HEK293 (cell line): ENCODE measurements at regions not wholly inside any gene's neighbourhood (a gene's known extent, or its start where the extent isn't known, plus 50 kb on each side); places are given as distances from the start of the nearest gene placed in this dataset.

Experiments used
- CTCF ChIA-PET: fragments of 350-600 bp; formaldehyde crosslinking; extraction: SDS; loops from one replicate; lab custom pipeline; 2021; ENCODE audit warnings: antibody characterized with exemption; lab: Yijun Ruan, JAX
- POLR2A ChIA-PET: fragments of 300-600 bp; formaldehyde crosslinking; extraction: SDS; loops from one replicate; lab custom pipeline; 2020; ENCODE audit warnings: antibody characterized with exemption, inconsistent platforms; lab: Yijun Ruan, JAX
- H3K27ac ChIP-seq: fragments of 200-500 bp; sonication (Bioruptor generic); 2 replicates; pipeline ENCODE4 v1.5.1; 2014; ENCODE audit warnings: low read depth, low read length, control low read depth, inconsistent platforms; ENCODE audit errors: extremely low read depth
- H3K36me3 ChIP-seq, 2 experiments: fragments of 200-500 bp in 1 of 2; sonication (Bioruptor generic) in 1 of 2; 1 replicate in 1 of 2; 2 replicates in 1 of 2; pipeline ENCODE4 v1.5.1; 2014 to 2017; ENCODE audit warnings: inconsistent platforms in 2 of 2, low read length in 2 of 2; ENCODE audit not compliant: control insufficient read depth in 2 of 2, insufficient read depth in 1 of 2
- H3K4me1 ChIP-seq: fragments of 200-500 bp; sonication (Bioruptor generic); 2 replicates; pipeline ENCODE4 v1.5.1; 2014; ENCODE audit warnings: mild to moderate bottlenecking, low read length, inconsistent platforms; ENCODE audit not compliant: control insufficient read depth, insufficient read depth
- H3K4me3 ChIP-seq: 2 replicates; pipeline ENCODE4 v1.5.1; 2011; ENCODE audit warnings: low read depth, mild to moderate bottlenecking, control low read depth, low read length, moderate library complexity
- H3K9me3 ChIP-seq: fragments of 200-500 bp; sonication (Bioruptor generic); 2 replicates; pipeline ENCODE4 v1.5.1; 2014; ENCODE audit warnings: low read depth, low read length, inconsistent platforms; ENCODE audit not compliant: control insufficient read depth, insufficient read depth
- GLI2 ChIP-seq: fragments of 450-650 bp; formaldehyde crosslinking; IDR thresholded peaks from 2 replicates; pipeline ENCODE4; 2017; ENCODE audit warnings: missing biosample characterization, missing genetic modification characterization, low read depth, borderline replicate concordance
- GLIS1 ChIP-seq: fragments of 450-650 bp; formaldehyde crosslinking; IDR thresholded peaks from 2 replicates; pipeline ENCODE4 v1.5.1; 2016; ENCODE audit warnings: missing biosample characterization, missing genetic modification characterization
- KLF1 ChIP-seq: fragments of 450-650 bp; formaldehyde crosslinking; IDR thresholded peaks from 2 replicates; pipeline ENCODE4 v1.5.1; 2016; ENCODE audit warnings: missing biosample characterization, missing genetic modification characterization
- KLF8 ChIP-seq: fragments of 450-650 bp; formaldehyde crosslinking; IDR thresholded peaks from 2 replicates; pipeline ENCODE4 v1.5.1; 2016; ENCODE audit warnings: missing biosample characterization, missing genetic modification characterization
- KLF9 ChIP-seq: fragments of 450-650 bp; formaldehyde crosslinking; IDR thresholded peaks from 2 replicates; pipeline ENCODE4 v1.5.1; 2016; ENCODE audit warnings: missing biosample characterization, missing genetic modification characterization, low read depth
- MZF1 ChIP-seq: fragments of 450-650 bp; formaldehyde crosslinking; IDR thresholded peaks from 2 replicates; pipeline ENCODE4 v1.5.1; 2017; ENCODE audit warnings: missing biosample characterization, missing genetic modification characterization, borderline replicate concordance
- SCRT2 ChIP-seq: fragments of 450-650 bp; formaldehyde crosslinking; IDR thresholded peaks from 2 replicates; pipeline ENCODE4 v1.5.1; 2016; ENCODE audit warnings: missing biosample characterization, missing genetic modification characterization
- SP2 ChIP-seq: fragments of 450-650 bp; formaldehyde crosslinking; IDR thresholded peaks from 2 replicates; pipeline ENCODE4 v1.5.1; 2016; ENCODE audit warnings: missing biosample characterization, missing genetic modification characterization
- YY2 ChIP-seq: fragments of 450-650 bp; formaldehyde crosslinking; IDR thresholded peaks from 2 replicates; pipeline ENCODE4 v1.5.1; 2016; ENCODE audit warnings: missing biosample characterization, missing genetic modification characterization
- ZBTB8A ChIP-seq: fragments of 450-650 bp; formaldehyde crosslinking; IDR thresholded peaks from 2 replicates; pipeline ENCODE4 v1.5.1; 2016; ENCODE audit warnings: missing biosample characterization, missing genetic modification characterization
- ZFP69B ChIP-seq: fragments of 450-650 bp; formaldehyde crosslinking; IDR thresholded peaks from 2 replicates; pipeline ENCODE4 v1.5.1; 2016; ENCODE audit warnings: missing biosample characterization, missing genetic modification characterization
- ZNF112 ChIP-seq: fragments of 450-650 bp; formaldehyde crosslinking; IDR thresholded peaks from 2 replicates; pipeline ENCODE4 v1.5.0; 2017; ENCODE audit warnings: missing biosample characterization, missing genetic modification characterization
- ZNF114 ChIP-seq: fragments of 450-650 bp; formaldehyde crosslinking; IDR thresholded peaks from 2 replicates; pipeline ENCODE4 v1.5.0; 2017; ENCODE audit warnings: missing biosample characterization, missing genetic modification characterization
- ZNF133 ChIP-seq: fragments of 450-650 bp; formaldehyde crosslinking; IDR thresholded peaks from 2 replicates; pipeline ENCODE4 v1.5.1; 2016; ENCODE audit warnings: missing biosample characterization, missing genetic modification characterization
- ZNF157 ChIP-seq: fragments of 450-650 bp; formaldehyde crosslinking; IDR thresholded peaks from 2 replicates; pipeline ENCODE4 v1.5.1; 2016; ENCODE audit warnings: missing biosample characterization, missing genetic modification characterization
- ZNF175 ChIP-seq: fragments of 450-650 bp; formaldehyde crosslinking; IDR thresholded peaks from 2 replicates; pipeline ENCODE4 v1.5.1; 2016; ENCODE audit warnings: missing biosample characterization, missing genetic modification characterization
- ZNF202 ChIP-seq: fragments of 450-650 bp; formaldehyde crosslinking; IDR thresholded peaks from 2 replicates; pipeline ENCODE4 v1.5.1; 2016; ENCODE audit warnings: missing biosample characterization, missing genetic modification characterization, borderline replicate concordance
- ZNF24 ChIP-seq: fragments of 450-650 bp; formaldehyde crosslinking; IDR thresholded peaks from 2 replicates; pipeline ENCODE4 v1.5.1; 2016; ENCODE audit warnings: missing biosample characterization, missing genetic modification characterization
- ZNF248 ChIP-seq: fragments of 450-650 bp; formaldehyde crosslinking; IDR thresholded peaks from 2 replicates; pipeline ENCODE4 v1.5.1; 2017; ENCODE audit warnings: missing biosample characterization, missing genetic modification characterization
- ZNF335 ChIP-seq: fragments of 450-650 bp; formaldehyde crosslinking; conservative IDR thresholded peaks from 2 replicates; pipeline ENCODE4 v1.5.1; 2016; ENCODE audit warnings: missing biosample characterization, missing genetic modification characterization
- ZNF394 ChIP-seq: fragments of 450-650 bp; formaldehyde crosslinking; IDR thresholded peaks from 2 replicates; pipeline ENCODE4 v1.5.1; 2016; ENCODE audit warnings: missing biosample characterization, missing genetic modification characterization, mild to moderate bottlenecking, moderate library complexity, borderline replicate concordance
- ZNF423 ChIP-seq: fragments of 450-650 bp; formaldehyde crosslinking; IDR thresholded peaks from 2 replicates; pipeline ENCODE4 v1.5.1; 2016; ENCODE audit warnings: missing biosample characterization, missing genetic modification characterization
- ZNF433 ChIP-seq: fragments of 450-650 bp; formaldehyde crosslinking; IDR thresholded peaks from 2 replicates; pipeline ENCODE4 v1.5.1; 2016; ENCODE audit warnings: missing biosample characterization, missing genetic modification characterization, low read depth
- ZNF48 ChIP-seq: fragments of 450-650 bp; formaldehyde crosslinking; IDR thresholded peaks from 2 replicates; pipeline ENCODE4 v1.5.1; 2016; ENCODE audit warnings: missing biosample characterization, missing genetic modification characterization
- ZNF514 ChIP-seq: fragments of 450-650 bp; formaldehyde crosslinking; IDR thresholded peaks from 2 replicates; pipeline ENCODE4 v1.5.1; 2016; ENCODE audit warnings: missing biosample characterization, missing genetic modification characterization
- ZNF530 ChIP-seq: fragments of 450-650 bp; formaldehyde crosslinking; IDR thresholded peaks from 2 replicates; pipeline ENCODE4 v1.5.1; 2016; ENCODE audit warnings: low read depth, missing biosample characterization, missing genetic modification characterization
- ZNF548 ChIP-seq: fragments of 450-650 bp; formaldehyde crosslinking; IDR thresholded peaks from 2 replicates; pipeline ENCODE4 v1.5.1; 2016; ENCODE audit warnings: missing biosample characterization, missing genetic modification characterization
- ZNF560 ChIP-seq: fragments of 450-650 bp; formaldehyde crosslinking; IDR thresholded peaks from 2 replicates; pipeline ENCODE4 v1.5.1; 2017; ENCODE audit warnings: missing biosample characterization, missing genetic modification characterization, borderline replicate concordance
- ZNF621 ChIP-seq: fragments of 450-650 bp; formaldehyde crosslinking; IDR thresholded peaks from 2 replicates; pipeline ENCODE4 v1.5.1; 2017; ENCODE audit warnings: missing biosample characterization, missing genetic modification characterization
- ZNF629 ChIP-seq: fragments of 450-650 bp; formaldehyde crosslinking; IDR thresholded peaks from 2 replicates; pipeline ENCODE4 v1.5.1; 2017; ENCODE audit warnings: missing biosample characterization, missing genetic modification characterization
- ZNF660 ChIP-seq: fragments of 450-650 bp; IDR thresholded peaks from 2 replicates; pipeline ENCODE4 v1.5.1; 2018; ENCODE audit warnings: missing biosample characterization, mild to moderate bottlenecking, missing genetic modification characterization
- ZNF670 ChIP-seq: fragments of 450-650 bp; formaldehyde crosslinking; IDR thresholded peaks from 2 replicates; pipeline ENCODE4 v1.5.1; 2016; ENCODE audit warnings: missing biosample characterization, missing genetic modification characterization, low read depth
- ZNF707 ChIP-seq: fragments of 450-650 bp; formaldehyde crosslinking; IDR thresholded peaks from 2 replicates; pipeline ENCODE4 v1.5.1; 2016; ENCODE audit warnings: missing biosample characterization, missing genetic modification characterization
- TF ChIP-seq, protein P1 (sequence below): fragments of 450-650 bp; formaldehyde crosslinking; IDR thresholded peaks from 2 replicates; pipeline ENCODE4 v1.5.1; 2016; ENCODE audit warnings: missing biosample characterization, missing genetic modification characterization
- TF ChIP-seq, protein P2 (sequence below): fragments of 450-650 bp; IDR thresholded peaks from 2 replicates; pipeline ENCODE4 v1.5.1; 2018; ENCODE audit warnings: missing biosample characterization, mild to moderate bottlenecking, missing genetic modification characterization

GRCh38 chr3:145639875-145640274 lies 521.1 kb downstream of the PLOD2 start (continued):
- TF ChIP-seq, protein P1, sequence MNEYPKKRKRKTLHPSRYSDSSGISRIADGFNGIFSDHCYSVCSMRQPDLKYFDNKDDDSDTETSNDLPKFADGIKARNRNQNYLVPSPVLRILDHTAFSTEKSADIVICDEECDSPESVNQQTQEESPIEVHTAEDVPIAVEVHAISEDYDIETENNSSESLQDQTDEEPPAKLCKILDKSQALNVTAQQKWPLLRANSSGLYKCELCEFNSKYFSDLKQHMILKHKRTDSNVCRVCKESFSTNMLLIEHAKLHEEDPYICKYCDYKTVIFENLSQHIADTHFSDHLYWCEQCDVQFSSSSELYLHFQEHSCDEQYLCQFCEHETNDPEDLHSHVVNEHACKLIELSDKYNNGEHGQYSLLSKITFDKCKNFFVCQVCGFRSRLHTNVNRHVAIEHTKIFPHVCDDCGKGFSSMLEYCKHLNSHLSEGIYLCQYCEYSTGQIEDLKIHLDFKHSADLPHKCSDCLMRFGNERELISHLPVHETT (tag by site-specific recombination), result no peak
- TF ChIP-seq ZNF670 (tag by site-specific recombination) (no peak), ZFP69B (tag by site-specific recombination) (no peak), ZNF133 (no peak), KLF1 (no peak), ZNF48 (tag by site-specific recombination) (no peak), ZNF24 (tag by site-specific recombination) (no peak), KLF8 (tag by site-specific recombination) (no peak), ZNF202 (tag by site-specific recombination) (no peak), ZNF394 (no peak), ZNF335 (no peak), GLIS1 (tag by site-specific recombination) (no peak)

DNA sequence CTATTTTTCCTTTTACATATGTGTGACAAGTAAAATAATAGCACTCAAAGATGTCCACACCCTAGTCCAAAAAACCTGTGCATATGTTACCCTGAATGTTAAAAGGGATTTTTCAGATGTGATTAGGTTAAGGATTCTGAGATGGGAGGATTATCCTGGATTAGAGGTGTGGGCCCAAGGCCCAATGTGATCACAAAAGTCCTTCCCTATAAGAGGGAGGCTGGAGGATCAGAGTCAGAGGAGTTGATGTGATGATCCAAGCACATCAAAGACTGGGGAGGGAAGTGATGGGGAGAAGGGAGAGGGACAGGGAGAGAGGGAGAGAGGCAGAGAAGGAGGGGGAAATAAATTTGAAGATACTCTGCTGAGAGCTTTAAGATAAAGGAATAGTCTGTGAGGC lies 512.6 kb downstream of the PLOD2 start:
- no peak overlapping the region for H3K27ac ChIP-seq
- H3K36me3 ChIP-seq, result no peaks in the 10 kb centered on the region
- ChIA-PET CTCF (no interaction called here), POLR2A (no interaction called here)
- no peak overlapping the region for H3K4me3 ChIP-seq
- TF ChIP-seq ZBTB8A (tag by site-specific recombination) (no peak), KLF9 (tag by site-specific recombination) (no peak), ZNF629 (tag by site-specific recombination) (no peak), ZNF112 (no peak), ZNF560 (tag by site-specific recombination) (no peak), ZNF548 (tag by site-specific recombination) (no peak), ZNF707 (tag by site-specific recombination) (no peak), SCRT2 (tag by site-specific recombination) (no peak), ZNF24 (tag by site-specific recombination) (no peak), YY2 (tag by site-specific recombination) (no peak), ZNF621 (tag by site-specific recombination) (no peak), GLI2 (tag by site-specific recombination) (no peak), ZNF114 (tag by site-specific recombination) (no peak), MZF1 (no peak), ZNF157 (tag by site-specific recombination) (no peak)
- no peaks in the 10 kb centered on the region for H3K9me3 ChIP-seq
- no peaks in the 10 kb centered on the region for H3K4me1 ChIP-seq

DNA sequence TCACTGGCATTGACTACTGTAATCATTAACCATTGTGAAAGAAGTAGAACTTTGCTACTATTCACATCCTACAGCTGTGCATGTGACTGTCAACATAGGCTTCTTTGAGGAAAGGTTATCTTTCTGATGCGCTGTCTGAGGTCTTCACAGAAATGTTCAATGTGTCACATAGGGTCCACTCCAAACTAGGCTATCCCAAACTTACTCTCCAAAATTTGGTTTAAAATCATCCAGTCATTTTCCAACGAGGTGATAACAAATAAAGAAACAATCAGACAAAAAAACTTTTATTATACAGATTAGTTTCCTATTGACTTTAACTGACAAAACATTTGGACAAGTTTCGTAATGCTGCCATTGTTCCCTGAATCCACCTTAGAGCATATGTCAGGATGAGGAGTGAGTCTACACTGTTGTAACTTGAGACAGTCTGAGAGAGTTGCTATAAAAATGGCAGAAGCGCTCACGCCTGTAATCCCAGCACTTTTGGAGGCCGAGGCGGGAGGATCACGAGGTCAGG lies 511.6 kb downstream of the PLOD2 start:
- CTCF ChIA-PET, result interaction anchor here (0.7 kb wide), 1 partner anchor 48 kb away, joined by 3 read pairs; no protein-coding TSS in a partner anchor
- TF ChIP-seq SP2 (tag by site-specific recombination) (no peak), ZNF660 (tag by site-specific recombination) (no peak), ZNF423 (tag by site-specific recombination) (no peak), ZNF175 (no peak), ZNF433 (no peak), ZNF248 (tag by site-specific recombination) (no peak), ZNF514 (tag by site-specific recombination) (no peak), ZNF530 (no peak)
- TF ChIP-seq, protein P2, sequence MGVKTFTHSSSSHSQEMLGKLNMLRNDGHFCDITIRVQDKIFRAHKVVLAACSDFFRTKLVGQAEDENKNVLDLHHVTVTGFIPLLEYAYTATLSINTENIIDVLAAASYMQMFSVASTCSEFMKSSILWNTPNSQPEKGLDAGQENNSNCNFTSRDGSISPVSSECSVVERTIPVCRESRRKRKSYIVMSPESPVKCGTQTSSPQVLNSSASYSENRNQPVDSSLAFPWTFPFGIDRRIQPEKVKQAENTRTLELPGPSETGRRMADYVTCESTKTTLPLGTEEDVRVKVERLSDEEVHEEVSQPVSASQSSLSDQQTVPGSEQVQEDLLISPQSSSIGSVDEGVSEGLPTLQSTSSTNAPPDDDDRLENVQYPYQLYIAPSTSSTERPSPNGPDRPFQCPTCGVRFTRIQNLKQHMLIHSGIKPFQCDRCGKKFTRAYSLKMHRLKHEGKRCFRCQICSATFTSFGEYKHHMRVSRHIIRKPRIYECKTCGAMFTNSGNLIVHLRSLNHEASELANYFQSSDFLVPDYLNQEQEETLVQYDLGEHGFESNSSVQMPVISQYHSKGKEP (tag by site-specific recombination), result no peak

More for the DNA sequence above, 511.6 kb downstream of the PLOD2 start:
- Histone ChIP-seq H3K36me3 (no peaks in the 10 kb centered on the region), H3K4me1 (no peaks in the 10 kb centered on the region), H3K4me3 (no peak overlapping the region), H3K27ac (no peak overlapping the region), H3K9me3 (no peaks in the 10 kb centered on the region)
- POLR2A ChIA-PET, result interaction anchor here (0.7 kb wide), 1 partner anchor 816 kb away, joined by 3 read pairs; no protein-coding TSS in a partner anchor
